ENCODE measurements at regions not wholly inside any gene's neighbourhood (a gene's known extent, or its start where the extent isn't known, plus 50 kb on each side); places are given as distances from the start of the nearest gene placed in this dataset.
A peak's percentile ranks its signal among the peaks of the same experiment; 100 is the strongest.

DNA sequence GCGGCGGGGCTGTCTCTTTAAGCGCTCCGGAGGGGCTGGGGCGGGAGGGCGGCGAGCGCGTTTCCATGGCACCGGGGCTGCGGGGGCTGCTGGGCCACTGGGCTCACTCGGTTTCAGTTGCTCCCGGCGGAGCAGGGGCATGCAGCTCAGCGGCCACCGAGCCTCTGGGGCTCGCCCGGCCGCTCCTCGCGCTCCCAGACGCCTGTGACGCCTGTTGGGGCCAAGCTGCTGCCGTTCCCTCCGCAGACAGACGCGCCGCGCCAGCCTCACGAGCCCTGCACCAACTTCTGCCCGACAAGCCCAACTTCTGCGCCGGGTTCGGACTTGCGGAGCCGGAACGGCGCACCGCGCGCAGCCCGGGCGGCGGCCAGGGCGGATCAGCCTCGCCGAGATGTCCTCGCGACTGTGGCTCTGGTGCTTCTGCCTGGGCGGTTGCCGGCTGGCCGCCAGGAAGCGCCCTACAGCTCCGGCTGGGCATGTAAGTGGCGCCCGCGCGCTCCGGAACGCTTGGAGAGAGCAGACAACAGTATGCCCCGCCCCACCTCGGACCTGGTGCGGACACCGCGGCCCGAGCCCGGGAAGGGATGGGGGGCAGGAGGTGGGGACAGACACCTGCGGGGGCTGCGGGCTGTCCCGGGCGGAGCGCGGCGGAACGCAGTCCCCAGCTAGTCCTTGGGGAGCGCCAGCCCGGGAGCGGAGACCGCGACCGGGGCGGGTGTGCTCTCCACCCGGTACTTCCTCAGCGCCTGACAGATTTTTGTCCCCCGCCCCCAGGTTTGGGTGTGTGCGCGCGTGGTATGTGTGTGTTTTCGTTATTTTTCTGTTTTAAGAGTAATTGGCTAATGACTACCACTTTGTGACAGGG, 154.1 kb upstream of the GOLIM4 start:
- FAIRE-seq (no peak), DNase-seq (ENCODE audit: insufficient read length, low spot score) (peak; percentile 42)
- TF ChIP-seq, protein P1, sequence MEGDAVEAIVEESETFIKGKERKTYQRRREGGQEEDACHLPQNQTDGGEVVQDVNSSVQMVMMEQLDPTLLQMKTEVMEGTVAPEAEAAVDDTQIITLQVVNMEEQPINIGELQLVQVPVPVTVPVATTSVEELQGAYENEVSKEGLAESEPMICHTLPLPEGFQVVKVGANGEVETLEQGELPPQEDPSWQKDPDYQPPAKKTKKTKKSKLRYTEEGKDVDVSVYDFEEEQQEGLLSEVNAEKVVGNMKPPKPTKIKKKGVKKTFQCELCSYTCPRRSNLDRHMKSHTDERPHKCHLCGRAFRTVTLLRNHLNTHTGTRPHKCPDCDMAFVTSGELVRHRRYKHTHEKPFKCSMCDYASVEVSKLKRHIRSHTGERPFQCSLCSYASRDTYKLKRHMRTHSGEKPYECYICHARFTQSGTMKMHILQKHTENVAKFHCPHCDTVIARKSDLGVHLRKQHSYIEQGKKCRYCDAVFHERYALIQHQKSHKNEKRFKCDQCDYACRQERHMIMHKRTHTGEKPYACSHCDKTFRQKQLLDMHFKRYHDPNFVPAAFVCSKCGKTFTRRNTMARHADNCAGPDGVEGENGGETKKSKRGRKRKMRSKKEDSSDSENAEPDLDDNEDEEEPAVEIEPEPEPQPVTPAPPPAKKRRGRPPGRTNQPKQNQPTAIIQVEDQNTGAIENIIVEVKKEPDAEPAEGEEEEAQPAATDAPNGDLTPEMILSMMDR (IDR thresholded peaks at IDR 0.05; ENCODE audit: insufficient read depth, missing control alignments), result peak; percentile 45

DNA sequence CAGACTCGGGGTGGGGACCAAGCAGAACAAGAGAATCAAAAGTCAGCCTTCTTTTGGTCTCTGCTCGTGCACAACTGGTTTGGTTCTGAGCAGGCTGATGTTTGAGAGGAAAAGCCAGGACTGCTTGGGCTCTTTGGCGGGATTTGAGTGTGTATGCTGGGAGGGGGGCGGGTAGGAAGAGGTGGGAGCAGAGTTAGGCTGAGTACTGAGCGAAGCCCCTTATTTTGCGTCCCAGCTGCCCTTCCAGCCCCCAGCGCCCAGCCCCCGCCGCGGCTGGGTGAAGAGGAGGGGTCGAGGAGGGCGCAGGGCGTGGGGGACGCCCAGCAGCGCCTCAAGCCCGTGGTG, 153.5 kb upstream of the GOLIM4 start:
- DNase-seq (ENCODE audit: insufficient read length, low spot score) (peak; percentile 18), FAIRE-seq (no peak)
- TF ChIP-seq, protein P1 (IDR thresholded peaks at IDR 0.05; ENCODE audit: insufficient read depth, missing control alignments), result no peak

DNA sequence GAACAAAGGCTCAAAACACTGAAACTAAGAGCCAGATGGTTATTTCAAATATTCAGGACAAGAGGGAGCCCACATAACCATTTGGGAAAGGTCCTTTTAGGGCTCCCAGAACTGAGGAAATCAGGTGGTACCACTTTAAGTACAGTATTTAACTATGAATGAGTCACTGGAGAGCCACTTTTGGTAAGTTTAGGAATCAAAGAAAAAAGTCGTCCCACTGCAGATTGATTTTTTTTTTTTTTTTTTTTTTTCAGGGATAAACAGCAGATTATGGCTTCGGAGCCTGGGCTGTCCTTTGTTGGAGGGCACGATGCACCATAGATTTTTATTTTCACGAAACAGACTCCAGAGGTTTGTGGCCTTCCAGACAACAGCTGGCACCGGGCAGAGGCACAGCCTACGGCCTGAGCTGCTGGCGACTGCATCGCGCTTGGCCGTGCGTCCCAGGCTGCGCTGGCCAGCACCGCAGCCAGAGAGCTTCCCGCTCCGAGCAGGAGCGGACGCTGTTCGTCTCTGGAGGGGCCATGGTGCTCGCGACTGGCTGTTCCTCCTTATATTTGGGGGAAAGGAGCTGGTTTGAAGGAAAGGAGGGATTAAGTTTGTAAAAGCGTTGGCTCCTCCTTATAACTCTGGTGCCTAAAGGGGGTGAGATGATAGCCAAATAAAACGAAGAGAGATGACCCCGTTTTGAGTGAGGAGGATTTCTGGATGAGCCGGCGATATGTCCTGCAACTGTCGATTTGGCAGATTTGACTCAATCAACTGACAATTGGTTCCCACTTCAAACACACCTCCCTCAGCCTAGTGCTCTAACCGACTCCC, 152.9 kb upstream of the GOLIM4 start:
- no peak for DNase-seq (ENCODE audit: insufficient read length, low spot score)
- TF ChIP-seq, protein P1 (IDR thresholded peaks at IDR 0.05; ENCODE audit: insufficient read depth, missing control alignments), result no peak
- FAIRE-seq, result no peak

DNA sequence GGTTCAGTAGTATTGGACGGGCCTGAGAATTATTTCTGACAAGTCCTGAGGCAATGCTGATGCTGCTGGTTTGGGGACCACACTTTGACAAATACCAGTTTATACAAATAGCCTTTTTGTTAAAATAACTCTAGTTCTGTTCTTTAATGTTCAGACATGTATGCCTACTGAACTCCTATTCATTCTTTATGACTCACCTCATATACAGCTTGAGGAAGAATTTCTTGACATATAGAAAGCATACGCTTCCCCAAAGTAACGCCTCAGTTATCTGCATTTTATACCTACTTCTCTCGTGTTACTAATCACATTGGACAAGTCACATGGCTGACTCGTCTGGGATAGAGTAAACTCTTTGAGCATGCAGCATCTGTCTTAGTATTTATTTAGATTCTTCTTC, 145.4 kb upstream of the GOLIM4 start:
- DNase-seq (ENCODE audit: insufficient read length, low spot score), result no peak
- TF ChIP-seq, protein P1 (IDR thresholded peaks at IDR 0.05; ENCODE audit: insufficient read depth, missing control alignments), result no peak
- no peak for FAIRE-seq

DNA sequence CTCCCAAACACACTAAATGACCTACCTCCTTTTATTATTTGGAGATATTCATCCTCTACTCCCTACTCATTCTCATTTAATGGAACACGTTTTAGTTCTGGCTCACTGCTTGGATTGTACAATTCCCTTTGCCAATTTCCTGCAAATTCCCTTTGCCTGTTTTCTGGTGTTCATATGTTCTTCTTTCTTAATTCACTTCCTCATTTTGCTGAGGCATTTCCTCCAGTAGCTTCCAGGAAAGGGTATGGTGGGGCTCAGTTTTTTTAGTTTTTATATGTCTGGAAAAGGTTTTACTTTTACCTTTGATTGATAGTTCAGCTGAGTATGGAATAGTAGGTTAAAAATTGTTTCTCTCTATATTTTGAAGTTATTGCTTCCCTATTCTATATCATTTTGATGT, 143.6 kb upstream of the GOLIM4 start:
- TF ChIP-seq, protein P1 (IDR thresholded peaks at IDR 0.05; ENCODE audit: insufficient read depth, missing control alignments), result no peak
- no peak for DNase-seq (ENCODE audit: insufficient read length, low spot score)

DNA sequence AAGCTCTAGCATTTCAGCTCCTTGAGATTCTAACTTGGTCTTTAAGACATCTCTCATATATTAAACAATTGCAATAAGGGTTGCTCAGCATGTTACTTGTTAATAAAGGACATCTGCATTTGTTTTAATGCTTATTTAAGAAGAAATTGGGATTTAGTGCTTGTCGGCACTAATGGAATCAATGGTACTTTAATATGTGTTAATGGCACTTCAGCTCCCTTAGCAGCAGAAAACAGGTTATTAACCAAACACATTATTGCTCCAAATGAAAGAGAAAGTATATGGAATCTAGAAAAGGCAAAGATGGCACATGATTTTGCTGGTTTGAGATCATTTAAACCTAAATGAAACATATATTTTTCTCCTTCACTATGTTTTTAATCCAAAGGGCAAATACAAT, 137.3 kb upstream of the GOLIM4 start:
- DNase-seq (ENCODE audit: insufficient read length, low spot score), result no peak
- TF ChIP-seq, protein P1 (IDR thresholded peaks at IDR 0.05; ENCODE audit: insufficient read depth, missing control alignments), result no peak
- FAIRE-seq, result no peak

More for the DNA sequence above, 143.6 kb upstream of the GOLIM4 start:
- no peak for FAIRE-seq

Measured in D721Med (cell line).